GM18870 (cell line): ENCODE measurements at regions not wholly inside any gene's neighbourhood (a gene's known extent, or its start where the extent isn't known, plus 50 kb on each side); places are given as distances from the start of the nearest gene placed in this dataset.

Experiments used
- ATAC-seq: cut with Tn5 transposase; IDR thresholded peaks from one replicate; pipeline ENCODE4 v1.9.1; 2021; ENCODE audit warnings: moderate library complexity; ENCODE audit not compliant: unreplicated experiment

DNA sequence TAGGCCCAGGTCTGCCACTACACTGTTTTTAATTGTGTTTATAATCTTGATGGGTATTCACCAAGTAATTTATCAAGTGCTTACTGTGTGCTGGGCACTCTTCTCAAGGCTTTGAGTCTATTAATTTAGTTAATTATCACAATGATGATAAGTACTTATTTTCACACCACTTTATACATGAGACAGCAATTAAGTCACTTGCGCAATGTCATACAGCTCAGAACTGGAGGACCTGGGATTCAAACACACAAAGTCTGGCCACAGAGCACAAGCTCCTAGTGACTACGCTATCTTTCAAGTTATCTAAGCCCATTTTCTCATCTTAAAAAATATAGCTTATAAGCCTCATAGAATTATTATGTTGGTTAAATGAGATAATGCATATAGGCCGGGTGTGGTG is 85.0 kb downstream of the LLPH start:
- no peak for ATAC-seq

- ATAC-seq, result no peak
These were observed 85.8 kb downstream of the LLPH start for GRCh38 chr12:66044731-66045130.

- no peak for ATAC-seq
These were observed 87.5 kb downstream of the LLPH start for GRCh38 chr12:66043035-66043434.

DNA sequence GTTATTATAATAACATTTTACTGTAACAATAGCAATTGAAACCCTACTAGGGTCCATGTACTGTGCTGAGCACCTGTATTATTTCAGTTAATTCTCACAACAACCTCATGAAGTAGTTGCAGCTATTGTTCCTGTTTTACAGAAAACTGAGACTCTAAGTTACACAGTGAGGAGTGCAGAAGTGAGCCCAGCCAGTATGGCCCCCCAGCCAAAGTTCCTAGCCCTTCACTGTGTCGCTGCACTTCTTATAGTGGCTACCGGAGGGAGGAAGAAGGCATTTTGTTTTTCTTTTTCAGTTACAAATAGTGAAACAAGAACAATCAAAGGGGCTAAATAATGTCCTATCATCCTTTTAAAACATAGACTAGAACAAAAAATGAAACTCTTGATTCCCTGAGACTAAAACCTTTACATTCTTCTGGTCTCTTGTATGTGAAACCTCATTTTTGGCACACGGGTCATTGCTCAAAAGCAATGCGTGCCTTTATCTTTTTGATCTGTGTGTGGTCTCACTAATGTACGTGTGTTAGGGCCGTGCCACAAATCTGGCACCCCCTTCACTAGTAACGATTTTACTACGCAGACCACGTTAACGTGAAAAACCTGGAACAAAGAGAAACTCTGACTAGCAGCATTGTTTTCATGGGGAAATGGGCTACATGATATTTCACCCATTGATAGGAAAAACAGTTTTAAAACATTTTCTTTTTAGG is 88.7 kb downstream of the LLPH start:
- no peak for ATAC-seq

DNA sequence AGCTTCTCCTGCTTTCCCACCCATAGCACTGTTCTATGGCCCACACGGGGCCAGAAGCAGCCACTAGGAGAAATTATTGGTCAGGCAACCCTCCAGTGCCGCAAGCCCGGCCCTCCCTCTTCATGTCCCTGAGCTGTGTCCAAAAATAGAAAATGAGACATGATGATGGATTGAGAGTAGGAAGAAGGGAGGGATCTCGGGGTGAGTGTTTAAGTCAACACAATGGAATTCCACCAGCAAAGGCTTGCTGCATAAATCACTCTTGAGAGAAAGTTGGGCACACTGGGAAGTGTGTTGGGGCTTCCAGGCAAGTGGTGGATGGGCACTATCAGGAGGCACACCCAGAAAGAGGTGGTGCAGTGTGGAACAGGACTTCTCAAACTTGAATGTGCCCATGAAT is 94.2 kb downstream of the LLPH start:
- no peak for ATAC-seq

- no peak for ATAC-seq
These were observed 95.1 kb downstream of the LLPH start for GRCh38 chr12:66035288-66035966.

- ATAC-seq, result no peak
These were observed 97.4 kb downstream of the LLPH start for GRCh38 chr12:66033151-66033550.

GRCh38 chr12:66032739-66033138 is 97.8 kb downstream of the LLPH start:
- ATAC-seq, result peak; percentile 76

GRCh38 chr12:66030217-66030781 is 100.3 kb downstream of the LLPH start:
- ATAC-seq, result no peak

- ATAC-seq, result no peak
These were observed 102.2 kb downstream of the LLPH start for GRCh38 chr12:66028390-66028789.

DNA sequence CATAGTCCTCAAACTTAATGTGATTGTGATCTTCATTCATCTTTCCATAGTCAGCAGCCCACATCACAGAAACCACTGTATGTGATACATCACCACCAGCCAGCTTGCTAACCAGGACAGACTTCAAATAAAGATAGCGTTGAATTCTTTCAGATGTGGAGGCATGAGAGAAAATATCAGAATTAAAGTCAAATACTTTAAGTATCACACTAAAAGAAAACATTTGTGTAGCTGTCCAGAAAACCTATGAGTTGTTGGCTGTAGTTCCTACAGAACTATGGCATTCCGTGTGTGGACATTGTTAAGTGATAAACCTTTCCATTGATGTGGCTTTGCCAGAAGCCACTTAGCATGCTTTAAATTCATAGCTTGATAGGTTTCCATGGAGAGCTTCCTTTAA is 105.1 kb downstream of the LLPH start:
- no peak for ATAC-seq

GRCh38 chr12:66024949-66025348 is 105.6 kb downstream of the LLPH start:
- ATAC-seq, result no peak

- ATAC-seq, result no peak
These were observed 110.1 kb downstream of the LLPH start for GRCh38 chr12:66020481-66020880.

GRCh38 chr12:66017736-66018135 is 112.8 kb downstream of the LLPH start:
- no peak for ATAC-seq
